ENCODE measurements at regions not wholly inside any gene's neighbourhood (a gene's known extent, or its start where the extent isn't known, plus 50 kb on each side); places are given as distances from the start of the nearest gene placed in this dataset.
"Not testable (repeated sequence)": the region's sequence is repeated elsewhere in the genome, so short reads cannot be mapped to it uniquely, and the experiment has no call there.

- DNase-seq (ENCODE audit: low read depth), result peak; percentile 17
Measured at GRCh38 chr6:151154418-151154817, 85.3 kb upstream of the AKAP12 start.

- no peak for DNase-seq (ENCODE audit: low read depth)
Measured at GRCh38 chr6:151155095-151155494, 84.7 kb upstream of the AKAP12 start.

DNA sequence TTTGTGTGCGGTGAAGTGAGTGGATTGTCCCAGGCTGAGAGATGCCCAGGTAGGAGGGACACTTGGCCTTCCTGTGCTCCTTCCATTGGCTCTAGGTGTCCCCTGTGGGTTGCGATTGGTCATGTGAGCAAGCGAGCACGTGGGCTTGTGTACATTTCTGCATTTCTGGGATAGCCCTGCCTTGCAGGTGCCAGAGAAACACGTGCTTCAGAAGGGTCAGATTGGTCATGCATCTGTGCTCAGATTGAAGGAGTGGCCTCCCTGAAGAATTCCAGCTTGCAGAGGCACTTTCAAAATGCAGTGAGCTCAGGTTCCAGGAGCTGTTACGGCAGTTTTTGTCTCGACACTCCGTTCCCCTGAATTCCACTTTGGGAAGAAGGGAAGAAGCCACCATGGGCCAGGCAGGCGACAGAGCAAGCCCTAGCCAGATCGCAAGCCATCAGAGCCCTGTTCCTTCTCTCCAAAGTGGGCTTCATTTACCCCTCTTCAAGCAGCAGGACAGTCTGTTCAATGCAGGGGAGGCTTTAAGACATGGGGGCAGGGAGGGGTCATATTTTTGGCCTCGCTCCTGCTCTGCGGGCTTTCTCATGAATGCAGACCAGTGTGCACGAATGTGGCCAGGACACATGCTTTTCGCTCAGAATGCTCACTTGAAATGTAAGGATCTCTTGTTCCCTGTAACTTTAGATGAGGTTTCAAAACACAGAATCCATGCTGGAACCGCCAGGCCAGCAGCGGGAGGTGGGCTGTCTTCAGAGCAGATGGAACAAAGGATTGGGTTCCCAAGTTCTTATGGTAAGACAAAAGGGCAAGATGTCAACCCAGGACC, 78.6 kb upstream of the AKAP12 start:
- DNase-seq (ENCODE audit: low read depth), result peak; percentile 75

DNA sequence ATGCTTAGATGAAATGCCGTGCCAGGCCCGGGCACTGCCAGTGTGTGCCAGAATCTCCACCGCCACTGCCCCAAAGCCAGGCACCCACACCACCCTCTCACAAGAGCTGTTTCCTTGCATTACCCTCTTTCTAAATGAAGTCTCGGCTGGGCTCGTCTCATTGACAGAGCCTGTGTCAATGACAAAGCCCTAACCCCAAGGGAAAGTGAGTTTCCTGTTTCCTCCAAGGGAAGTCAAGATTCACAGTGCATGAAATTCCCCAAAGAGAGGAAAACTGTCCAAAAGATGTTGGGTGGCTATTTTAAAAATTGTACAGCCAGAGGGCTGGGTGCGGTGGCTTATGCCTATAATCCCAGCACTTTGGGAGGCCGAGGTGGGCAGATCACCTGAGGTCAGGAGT, 75.4 kb upstream of the AKAP12 start:
- DNase-seq (ENCODE audit: low read depth), result no peak

GRCh38 chr6:151166180-151166579, 73.6 kb upstream of the AKAP12 start:
- DNase-seq (ENCODE audit: low read depth), result no peak

- DNase-seq (ENCODE audit: low read depth), result no peak
Measured at GRCh38 chr6:151167034-151167433, 72.7 kb upstream of the AKAP12 start.

DNA sequence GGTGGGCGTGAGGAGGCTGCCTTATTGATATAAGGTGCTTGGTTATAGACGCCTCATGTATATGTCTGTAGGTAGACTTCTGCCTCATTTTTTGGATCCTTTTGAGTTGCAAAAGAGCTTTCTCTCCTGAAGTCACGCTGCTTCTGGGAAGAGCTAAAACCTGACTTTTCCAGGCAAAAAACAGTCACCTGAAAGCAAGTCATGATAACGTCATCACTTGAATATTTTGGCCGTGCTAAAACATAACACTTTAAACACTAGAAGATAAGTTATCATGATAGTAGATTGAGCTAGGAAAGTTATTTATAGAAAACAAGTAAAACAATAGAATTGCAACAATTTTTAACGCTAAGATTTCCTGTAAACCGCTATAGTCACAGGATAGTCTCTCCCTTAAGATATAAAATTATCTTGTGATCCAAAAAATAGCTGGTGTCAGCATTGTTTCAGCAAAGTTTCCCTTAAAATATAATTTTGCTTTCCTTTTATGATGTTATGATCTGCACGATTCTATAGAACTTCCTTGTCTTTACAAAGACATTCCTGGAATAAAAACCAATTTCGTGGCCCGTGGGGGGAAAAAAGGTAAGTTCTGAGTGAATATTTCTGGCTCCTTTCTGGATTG, 69.0 kb upstream of the AKAP12 start:
- DNase-seq (ENCODE audit: low read depth), result no peak

- DNase-seq (ENCODE audit: low read depth), result no peak
Measured at GRCh38 chr6:151172751-151173150, 67.0 kb upstream of the AKAP12 start.

DNA sequence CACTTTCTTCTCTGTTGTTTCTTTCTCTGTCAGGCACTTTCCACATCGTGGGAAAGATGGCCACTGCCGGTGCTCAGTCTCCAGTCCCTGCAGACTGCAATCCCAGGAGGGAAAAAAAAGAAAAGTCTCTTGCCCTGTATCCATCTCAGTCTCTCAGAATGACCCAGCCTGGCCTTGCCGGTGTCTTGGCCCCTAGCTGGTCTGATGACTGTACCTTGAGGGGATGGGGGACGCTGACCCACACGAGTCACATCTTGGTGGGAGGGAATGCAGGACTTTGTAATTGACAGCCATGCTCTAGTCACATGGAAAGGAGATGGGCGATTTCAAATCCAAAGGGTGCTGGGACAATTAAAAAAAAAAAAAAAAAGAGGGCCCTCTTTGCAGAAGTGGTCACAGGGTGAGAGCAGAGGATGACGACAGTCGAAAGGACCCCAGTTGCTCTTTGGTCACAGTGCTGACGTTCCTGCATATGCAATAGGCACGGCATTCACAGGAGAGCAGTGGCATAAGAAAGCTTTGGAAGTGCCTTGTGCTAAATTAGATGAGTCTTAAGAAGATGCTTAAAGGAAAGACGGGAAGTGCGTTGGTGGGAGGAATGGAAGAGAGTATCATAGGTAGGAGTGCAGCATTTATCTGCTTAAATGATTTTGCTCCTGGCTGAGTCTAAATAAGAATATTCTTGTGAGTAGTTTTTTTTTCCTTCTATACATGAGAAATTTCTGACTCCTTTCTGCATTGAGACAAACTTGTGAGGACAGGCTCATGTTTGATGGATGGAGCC, 63.9 kb upstream of the AKAP12 start:
- DNase-seq (ENCODE audit: low read depth), result no peak

DNA sequence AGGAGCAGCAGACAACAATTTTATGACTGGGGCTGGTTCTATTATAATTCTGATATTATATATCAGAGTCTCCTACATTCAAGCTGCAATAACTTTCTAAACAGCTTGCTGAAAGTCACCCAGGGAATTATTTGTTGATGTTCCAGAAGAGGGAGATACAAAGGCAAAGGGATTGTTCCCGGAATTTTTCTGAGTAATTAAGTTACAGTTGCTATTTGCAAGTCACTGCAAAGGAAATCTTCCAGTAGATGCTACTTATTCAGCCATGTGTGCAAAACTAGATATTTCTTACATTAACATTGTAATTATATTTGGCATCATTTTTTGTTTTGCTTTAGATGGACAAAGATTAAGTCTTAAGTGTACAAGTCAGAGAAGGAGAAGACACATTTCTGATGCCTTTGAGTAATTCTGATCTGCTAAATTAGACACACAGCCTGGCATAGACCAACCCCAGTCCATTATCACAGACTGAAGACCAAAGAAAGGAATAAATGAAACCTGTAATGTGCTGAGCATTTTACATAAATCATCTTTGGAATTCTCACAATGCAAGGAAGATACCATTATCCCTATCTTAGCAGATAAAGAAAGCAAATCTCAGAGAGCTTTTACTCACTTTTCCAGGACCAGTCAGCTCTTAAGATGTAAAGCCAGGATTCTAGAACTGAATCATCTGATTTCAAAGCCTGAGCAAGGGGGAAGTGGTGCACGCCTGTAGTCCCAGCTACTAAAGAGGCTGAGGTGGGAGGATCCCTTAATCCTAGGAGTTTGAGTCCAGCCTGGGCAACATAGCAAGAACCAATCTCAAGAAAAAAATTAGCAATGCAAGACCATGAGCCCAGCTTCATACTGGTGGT, 62.6 kb upstream of the AKAP12 start:
- DNase-seq (ENCODE audit: low read depth), result no peak

DNA sequence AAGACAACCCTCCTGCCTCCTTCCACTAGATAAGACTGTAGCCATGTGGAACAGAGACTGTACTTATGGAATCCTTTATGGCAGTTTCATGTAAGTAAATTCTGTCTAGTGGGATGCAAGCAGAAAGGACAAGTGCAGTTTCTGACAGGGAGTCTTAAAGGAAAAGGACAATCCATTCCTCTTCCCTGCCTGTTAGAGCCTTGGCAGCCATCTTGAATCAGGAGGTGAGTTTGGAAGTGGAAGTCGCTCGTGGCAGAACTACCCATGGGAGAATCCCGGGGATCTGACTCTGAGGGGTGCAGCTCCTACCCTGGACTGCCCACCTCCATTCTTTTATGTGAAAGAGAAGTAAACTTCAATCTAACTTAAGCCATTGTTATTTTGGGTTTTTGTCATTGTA, 61.4 kb upstream of the AKAP12 start:
- no peak for DNase-seq (ENCODE audit: low read depth)

DNA sequence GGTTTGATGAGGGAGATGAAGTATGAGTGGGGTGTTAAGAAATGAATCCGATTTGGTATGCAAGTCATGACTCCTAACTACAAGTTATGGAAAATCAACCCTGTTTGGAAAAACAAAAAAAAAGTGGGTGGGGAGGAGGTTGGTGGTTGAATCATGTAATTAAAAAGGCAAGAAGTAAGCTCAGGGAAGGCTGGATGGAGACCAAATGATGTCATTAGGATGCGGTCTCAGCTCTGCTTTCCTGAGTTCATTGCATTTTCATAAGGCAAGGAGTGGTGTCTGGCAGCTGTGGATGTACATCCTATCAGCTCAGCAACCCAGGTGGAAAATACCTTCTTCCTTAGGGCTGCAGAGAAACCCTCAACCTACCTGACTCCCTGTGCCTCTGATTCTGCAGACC, 60.4 kb upstream of the AKAP12 start:
- DNase-seq (ENCODE audit: low read depth), result peak; percentile 20

- DNase-seq (ENCODE audit: low read depth), result no peak
Measured at GRCh38 chr6:151180330-151181048, 59.3 kb upstream of the AKAP12 start.

- DNase-seq (ENCODE audit: low read depth), result no peak
Measured at GRCh38 chr6:151181706-151182363, 57.9 kb upstream of the AKAP12 start.

GRCh38 chr6:151182958-151183357, 56.8 kb upstream of the AKAP12 start:
- not testable (repeated sequence) for DNase-seq (ENCODE audit: low read depth)

GRCh38 chr6:151185148-151185547, 54.6 kb upstream of the AKAP12 start:
- no peak for DNase-seq (ENCODE audit: low read depth)

DNA sequence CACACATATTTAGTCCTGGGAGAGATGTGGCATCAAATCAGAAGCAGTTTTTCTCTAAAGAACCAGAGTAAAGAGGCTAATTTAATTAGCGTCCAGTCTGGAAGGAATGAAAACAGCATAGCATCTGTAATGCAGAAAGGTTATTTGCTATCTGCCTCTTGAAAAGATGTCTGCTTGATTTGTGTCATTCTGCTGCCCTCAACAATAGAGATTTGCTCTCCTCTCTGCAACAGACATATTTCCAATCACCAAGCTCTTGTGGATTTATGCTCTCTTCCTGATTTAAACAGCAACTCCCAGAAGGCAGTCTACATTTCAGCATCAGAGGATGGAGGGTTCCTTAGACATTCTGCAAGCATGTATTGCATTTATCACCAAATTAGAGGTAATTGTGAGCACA, 53.5 kb upstream of the AKAP12 start:
- DNase-seq (ENCODE audit: low read depth), result no peak

GRCh38 chr6:151186804-151187330, 52.9 kb upstream of the AKAP12 start:
- no peak for DNase-seq (ENCODE audit: low read depth)
